ENCODE measurements at regions not wholly inside any gene's neighbourhood (a gene's known extent, or its start where the extent isn't known, plus 50 kb on each side); places are given as distances from the start of the nearest gene placed in this dataset.

DNA sequence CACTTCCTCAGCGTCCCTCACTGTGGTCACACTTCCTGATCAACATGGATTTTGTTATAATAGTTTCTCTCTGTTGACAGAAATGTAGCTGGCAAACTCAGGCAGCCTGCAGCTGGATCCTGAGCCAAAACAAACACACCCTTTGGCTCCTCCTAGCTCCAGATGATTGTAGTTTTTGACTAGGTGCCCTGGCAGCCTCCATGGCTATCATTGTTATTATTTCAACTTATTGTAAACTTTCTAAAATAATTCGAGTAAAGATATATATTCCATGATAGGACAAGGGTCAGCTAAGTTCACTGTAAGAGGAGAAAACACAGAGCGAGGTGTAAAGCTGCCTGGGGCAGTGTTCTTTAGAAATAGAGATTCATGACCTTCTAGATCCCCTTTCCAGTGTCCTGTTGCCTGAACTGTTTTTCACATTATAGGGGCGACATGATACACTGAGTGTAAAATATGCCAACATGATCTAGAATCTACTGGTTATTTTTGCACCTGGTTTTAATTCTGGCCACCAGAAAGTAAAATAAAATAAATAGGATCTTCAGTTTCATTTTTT lies 98.2 kb upstream of the HDGFL1 start:
- TF ChIP-seq, protein P1, sequence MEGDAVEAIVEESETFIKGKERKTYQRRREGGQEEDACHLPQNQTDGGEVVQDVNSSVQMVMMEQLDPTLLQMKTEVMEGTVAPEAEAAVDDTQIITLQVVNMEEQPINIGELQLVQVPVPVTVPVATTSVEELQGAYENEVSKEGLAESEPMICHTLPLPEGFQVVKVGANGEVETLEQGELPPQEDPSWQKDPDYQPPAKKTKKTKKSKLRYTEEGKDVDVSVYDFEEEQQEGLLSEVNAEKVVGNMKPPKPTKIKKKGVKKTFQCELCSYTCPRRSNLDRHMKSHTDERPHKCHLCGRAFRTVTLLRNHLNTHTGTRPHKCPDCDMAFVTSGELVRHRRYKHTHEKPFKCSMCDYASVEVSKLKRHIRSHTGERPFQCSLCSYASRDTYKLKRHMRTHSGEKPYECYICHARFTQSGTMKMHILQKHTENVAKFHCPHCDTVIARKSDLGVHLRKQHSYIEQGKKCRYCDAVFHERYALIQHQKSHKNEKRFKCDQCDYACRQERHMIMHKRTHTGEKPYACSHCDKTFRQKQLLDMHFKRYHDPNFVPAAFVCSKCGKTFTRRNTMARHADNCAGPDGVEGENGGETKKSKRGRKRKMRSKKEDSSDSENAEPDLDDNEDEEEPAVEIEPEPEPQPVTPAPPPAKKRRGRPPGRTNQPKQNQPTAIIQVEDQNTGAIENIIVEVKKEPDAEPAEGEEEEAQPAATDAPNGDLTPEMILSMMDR (IDR thresholded peaks at IDR 0.05), result peak; percentile 54
- TF ChIP-seq ZFX (IDR thresholded peaks at IDR 0.05; ENCODE audit: borderline replicate concordance), result no peak
- peak overlapping the region; percentile 46 for H3K27ac ChIP-seq

DNA sequence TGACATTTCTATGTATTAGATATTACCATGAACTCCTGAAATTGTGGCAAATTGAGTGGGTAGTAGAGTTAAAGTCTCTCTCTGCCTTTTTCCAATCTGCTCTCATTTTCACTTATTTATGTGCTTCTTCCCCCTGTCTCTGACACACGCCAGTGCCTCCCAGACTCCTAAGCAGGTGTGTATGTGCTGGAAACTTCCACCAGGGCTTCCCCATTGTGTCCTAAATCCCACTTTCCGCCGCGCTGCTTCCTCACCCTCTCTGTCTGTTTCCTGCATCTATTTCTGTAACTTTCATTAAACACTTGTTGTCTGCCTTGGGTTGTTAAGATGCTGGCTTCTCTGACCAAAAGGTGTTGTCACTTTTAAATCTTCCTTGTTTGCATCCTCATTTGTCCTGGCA lies 97.6 kb upstream of the HDGFL1 start:
- H3K27ac ChIP-seq, result peak overlapping the region; percentile 46; the same call in 1 of the 2 replicates
- no peak for TF ChIP-seq ZFX (IDR thresholded peaks at IDR 0.05; ENCODE audit: borderline replicate concordance)
- TF ChIP-seq, protein P1 (IDR thresholded peaks at IDR 0.05), result no peak

DNA sequence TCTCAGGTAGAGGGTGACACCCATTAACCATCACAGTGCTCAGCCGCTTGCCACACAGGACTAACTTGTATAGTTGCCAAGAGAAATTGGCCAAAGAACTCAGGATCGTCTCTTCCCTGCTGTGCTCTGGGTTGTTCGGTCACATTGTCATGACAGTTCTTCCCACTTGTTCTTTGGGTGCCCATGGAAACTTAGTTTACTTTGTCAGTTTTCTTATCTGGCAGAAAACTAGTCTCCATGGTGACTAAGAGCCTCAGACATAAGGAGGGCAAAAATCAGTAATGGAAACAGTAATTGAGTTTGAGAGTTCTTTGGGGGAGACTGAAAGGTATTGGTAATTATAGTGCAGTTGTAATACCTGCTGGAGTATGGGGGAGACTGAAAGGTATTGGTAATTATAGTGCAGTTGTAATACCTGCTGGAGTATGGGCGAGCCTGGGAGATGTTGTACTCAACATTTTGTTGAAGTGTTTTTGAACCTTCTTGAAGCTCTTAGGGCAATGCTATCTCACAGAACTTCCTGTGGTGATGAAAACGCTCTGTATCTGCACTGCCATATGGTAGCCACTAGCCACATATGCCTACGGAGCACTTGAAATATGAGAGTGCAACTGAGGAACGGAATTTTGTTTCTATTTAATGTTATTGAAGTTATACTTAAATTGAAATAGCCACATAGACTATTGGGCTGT lies 95.2 kb upstream of the HDGFL1 start:
- TF ChIP-seq, protein P1 (IDR thresholded peaks at IDR 0.05), result no peak
- TF ChIP-seq ZFX (IDR thresholded peaks at IDR 0.05; ENCODE audit: borderline replicate concordance), result no peak
- no peak overlapping the region for H3K27ac ChIP-seq

DNA sequence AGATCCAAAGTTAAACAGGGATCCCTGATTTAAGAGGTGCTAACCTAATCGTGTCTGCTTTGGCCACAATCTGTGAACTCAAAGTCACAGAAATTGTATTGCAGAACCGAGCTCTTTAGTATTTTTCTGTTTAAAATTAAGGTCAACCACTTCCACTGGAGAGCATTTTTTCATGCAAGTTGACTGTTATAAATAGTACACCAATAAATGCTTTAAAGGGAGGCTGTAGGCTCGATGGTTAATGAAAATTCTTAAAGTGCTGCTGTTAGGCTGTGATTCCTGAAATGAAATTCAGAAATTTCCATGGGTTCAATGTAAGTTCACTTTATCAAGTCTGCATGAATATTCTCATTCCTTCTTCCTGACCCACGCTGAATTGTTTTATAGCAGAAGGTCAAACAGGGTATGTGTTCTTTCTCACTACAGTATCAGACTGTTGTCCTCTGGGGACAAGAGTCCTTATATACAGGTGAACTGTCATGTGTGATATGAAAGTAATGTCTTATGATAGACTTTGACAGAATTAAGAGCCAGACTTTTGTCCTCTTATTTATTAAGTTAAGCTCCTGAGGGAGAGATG lies 92.5 kb upstream of the HDGFL1 start:
- H3K27ac ChIP-seq, result no peak overlapping the region

DNA sequence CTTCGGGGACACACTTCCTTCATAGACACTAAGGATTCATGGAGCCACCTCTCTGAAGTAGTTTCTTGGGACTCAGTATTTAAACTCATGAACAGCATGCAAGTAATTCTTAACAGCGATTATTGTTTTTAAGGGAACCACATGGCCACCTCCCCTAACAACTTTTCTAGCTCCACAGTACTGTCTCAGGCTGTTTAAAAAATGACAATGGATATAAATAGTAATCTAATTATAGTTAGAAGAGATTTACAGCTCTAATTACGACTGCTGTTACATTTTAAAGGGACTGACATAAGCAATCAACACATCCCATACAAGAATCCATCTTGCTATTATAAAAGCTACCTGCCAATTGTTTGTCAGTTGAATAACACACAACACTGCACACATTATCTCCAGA lies 72.1 kb upstream of the HDGFL1 start:
- TF ChIP-seq, protein P1 (IDR thresholded peaks at IDR 0.05), result no peak
- TF ChIP-seq ZFX (IDR thresholded peaks at IDR 0.05; ENCODE audit: borderline replicate concordance), result no peak
- H3K27ac ChIP-seq, result no peak overlapping the region

More for the DNA sequence above, 92.5 kb upstream of the HDGFL1 start:
- no peak for TF ChIP-seq ZFX (IDR thresholded peaks at IDR 0.05; ENCODE audit: borderline replicate concordance)
- TF ChIP-seq, protein P1 (IDR thresholded peaks at IDR 0.05), result no peak

DNA sequence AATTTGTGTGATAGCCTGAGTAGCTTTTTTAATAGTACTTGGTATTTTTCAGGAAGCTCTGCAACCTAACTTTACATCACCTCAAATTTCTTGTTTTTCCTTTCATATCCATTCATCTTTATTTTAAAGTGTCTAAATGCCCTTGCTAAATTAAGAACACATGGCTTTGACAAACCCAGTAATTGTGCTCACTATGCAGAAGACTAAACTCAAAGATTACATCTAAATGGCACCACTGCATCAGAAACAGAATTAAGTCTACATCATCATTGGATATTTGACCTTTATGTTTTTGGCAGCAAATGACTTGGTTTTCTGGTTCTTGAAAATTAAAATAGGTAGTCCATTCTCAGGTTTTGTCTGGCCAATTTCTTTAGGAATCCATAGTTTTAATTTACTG lies 69.6 kb upstream of the HDGFL1 start:
- TF ChIP-seq ZFX (IDR thresholded peaks at IDR 0.05; ENCODE audit: borderline replicate concordance), result no peak
- TF ChIP-seq, protein P1 (IDR thresholded peaks at IDR 0.05), result no peak
- no peak overlapping the region for H3K27ac ChIP-seq

DNA sequence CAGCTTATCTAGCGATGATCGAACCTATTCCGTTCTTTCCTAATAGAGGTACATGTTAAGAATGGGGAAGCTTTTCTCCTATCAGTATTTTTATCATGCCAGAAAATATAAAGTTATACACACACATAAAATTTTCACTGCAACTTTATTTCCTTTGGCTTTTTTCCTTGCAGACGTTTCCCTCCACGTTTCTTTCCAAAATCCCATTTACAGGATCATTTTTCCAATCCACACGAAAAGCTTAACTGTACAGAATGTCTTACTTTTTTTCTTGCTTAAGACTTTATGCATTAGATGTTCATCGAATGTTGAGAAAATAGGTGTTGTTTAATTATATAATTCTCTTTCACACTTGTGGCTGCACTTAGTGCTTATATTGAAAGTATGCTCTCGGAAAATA lies 62.9 kb upstream of the HDGFL1 start:
- TF ChIP-seq, protein P1 (IDR thresholded peaks at IDR 0.05), result no peak
- no peak for TF ChIP-seq ZFX (IDR thresholded peaks at IDR 0.05; ENCODE audit: borderline replicate concordance)

More for the DNA sequence above, 62.9 kb upstream of the HDGFL1 start:
- H3K27ac ChIP-seq, result no peak overlapping the region
